D341Med (cell line): ENCODE measurements at regions not wholly inside any gene's neighbourhood (a gene's known extent, or its start where the extent isn't known, plus 50 kb on each side); places are given as distances from the start of the nearest gene placed in this dataset.

Source experiments
- DNase-seq: peaks from one replicate; pipeline ENCODE4 v3.0.0; 2012; ENCODE audit warnings: low spot score

DNA sequence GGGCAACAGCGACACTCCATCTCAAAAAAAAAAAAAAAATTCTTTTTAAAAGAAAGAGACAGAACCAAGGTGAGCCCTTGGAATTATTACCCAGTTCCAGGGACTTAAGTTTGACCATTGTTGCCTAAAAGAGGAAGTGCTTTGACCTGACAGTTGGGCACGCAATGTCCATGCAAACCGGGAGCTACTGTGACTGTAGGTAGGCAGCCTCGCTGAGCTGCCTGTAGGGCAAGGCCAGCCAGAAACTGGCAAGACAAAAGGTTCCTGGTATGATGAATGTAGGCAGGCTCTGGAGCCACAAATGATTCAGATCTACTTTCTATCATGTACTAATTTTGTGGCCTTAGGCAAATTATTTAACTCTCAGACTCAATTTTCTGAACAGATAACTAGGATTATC lies 334.8 kb upstream of the ZNF462 start:
- no peak for DNase-seq

DNA sequence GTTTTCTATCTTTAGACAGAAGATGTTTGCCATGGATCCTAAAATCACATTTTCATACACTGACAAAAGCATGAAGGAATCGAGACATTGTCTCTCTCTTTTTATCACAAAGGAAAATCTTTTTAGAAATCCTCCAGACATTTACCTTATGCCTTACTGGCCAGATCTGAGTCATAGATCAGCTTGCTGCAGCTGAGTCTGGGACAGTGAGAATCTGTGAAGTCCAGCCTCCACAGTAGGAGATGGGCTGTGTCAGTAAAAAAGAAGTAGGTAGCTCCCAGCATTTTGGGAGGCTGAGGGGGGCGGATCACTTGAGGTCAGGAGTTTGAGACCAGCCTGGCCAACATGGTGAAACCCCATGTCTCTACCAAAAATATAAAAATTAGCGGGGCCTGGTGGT lies 333.4 kb upstream of the ZNF462 start:
- DNase-seq, result no peak

DNA sequence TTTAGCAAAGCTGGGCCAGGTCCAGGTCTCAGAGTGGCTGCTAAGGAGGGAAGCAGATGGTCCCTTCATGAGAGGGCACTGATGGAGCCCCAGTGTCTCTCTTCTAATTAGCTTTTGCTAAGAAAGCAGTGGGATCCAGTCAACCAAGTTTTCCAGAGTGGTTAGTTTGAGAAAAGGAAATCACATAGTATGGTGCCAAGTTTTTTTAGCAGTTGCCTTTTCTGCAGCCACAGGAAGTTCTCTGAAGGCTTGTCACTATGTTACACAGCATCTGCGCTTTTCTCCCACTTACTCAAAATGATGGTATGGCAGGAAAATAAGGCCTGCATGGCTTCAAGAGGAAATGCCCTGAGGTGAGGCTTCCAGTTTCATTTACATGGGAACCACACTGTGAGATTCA lies 331.5 kb upstream of the ZNF462 start:
- DNase-seq, result no peak

DNA sequence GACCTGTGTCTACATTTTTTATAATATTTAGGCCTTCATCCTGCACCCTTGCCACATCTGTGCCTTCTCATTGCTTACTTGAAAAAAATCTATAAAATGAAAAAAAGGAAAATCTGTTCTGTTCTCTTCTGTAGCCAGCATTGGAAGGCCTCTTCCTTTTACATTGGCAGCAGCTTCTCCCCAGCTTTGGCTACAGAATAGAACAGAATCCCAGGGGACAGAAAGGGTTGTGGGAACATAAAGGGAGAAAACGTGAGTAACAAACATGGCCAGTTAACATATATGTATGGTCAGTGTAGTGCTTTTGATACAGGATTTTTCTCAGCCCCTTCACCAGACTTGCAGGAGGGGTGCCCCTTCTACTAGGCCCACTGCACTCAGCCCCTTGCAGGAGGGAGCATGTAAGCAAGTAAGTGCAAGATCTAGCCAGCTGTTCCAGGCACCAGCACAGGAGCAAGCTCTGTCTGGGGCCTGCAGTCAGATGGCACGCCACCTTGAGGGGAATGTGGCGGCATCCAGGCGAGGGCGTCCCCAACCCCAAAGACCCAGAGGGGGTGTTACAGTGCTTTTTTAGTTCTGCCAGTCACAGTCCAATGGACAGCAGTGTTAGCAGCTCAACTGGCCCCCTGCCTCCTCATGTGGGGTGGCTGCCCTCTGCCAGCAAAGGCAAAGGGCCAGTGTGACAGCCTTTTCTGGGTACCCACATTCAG lies 330.5 kb upstream of the ZNF462 start:
- DNase-seq, result no peak

DNA sequence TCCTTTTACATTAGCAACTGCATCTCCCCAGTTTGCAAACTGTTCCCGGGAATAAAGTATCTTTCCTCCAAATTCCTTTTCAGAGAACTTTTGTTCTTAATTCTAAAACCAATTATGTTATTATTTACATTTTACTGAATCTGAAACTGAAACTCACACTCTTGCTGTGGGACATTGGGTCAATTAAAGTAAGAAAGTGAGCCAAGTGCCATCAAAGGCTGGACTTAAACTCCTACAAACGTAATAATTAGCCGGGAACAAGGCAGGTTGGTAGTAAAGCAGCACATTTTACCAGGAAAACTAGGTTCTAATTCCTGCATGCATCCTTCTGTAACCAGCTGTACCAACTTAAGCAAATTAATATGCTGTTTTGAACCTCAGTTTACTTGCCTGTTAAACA lies 328.2 kb upstream of the ZNF462 start:
- DNase-seq, result no peak

DNA sequence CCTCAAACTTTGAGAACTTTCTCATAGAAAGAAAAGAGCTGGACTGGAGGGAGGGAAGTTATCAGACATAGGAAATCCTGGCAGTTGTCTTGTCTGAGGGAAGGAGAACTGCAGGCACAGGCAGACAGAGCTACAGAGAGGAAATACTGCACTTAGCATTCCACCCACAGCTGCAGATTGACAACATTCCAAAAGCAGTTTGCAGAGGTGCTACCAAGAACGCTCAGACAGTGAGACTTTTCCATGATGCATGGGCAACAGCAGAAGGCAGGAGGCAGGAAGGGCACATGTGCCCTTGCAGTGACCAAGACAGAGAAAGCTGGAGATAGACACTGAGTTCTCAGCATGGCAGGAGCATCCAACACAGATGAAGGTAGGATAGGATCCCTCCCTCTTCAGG lies 327.5 kb upstream of the ZNF462 start:
- no peak for DNase-seq

DNA sequence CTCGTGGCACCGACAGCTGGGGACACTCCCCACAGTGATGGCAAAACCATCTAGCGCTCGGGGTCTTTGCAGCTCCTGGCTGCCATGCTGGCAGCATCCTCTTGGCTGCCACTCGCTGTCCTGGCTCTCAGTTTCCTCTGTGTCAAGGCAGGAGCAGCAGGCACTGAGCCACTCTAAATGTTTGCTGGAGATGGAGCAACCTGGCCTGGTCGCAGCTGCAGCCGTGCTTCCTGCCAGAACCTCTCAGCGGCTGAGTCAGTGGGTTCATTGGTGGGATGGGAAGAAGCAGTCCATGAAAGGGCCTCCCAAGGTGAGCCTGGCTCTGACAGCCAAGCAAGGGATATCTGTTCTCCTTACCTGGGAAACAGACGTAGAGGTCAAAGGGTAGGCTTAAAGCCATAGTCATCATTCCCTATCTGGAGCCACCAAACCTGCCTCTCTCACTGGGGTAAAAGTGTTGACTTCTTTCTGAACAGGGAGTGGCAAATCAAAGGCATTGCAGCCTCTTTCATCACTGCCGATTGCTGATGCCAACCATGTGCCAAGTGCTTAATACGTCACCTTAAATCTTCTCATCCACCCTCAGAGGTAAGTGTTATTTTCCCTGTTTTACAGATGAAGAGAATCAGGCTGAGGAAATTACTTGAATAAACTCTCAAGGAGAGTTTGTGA lies 304.8 kb upstream of the ZNF462 start:
- DNase-seq, result no peak

DNA sequence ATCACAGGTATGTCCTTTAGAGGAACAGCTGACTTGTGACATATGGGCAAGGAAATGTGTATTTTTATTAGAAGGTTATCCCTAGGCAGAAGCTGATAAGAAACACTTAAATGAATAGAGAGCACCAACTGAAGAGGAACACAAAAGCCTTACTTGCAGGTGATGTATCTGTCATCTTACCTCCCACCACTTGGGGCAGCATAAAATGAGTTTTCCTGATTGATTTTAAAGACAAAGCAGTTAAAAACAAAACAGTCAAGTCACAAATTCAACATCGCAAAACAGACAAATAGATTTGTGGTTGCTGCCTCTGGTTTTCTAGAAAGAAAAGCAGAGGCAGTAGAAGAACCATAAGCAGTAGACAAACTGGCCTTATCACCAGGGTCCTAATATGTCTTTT lies 302.4 kb upstream of the ZNF462 start:
- no peak for DNase-seq

DNA sequence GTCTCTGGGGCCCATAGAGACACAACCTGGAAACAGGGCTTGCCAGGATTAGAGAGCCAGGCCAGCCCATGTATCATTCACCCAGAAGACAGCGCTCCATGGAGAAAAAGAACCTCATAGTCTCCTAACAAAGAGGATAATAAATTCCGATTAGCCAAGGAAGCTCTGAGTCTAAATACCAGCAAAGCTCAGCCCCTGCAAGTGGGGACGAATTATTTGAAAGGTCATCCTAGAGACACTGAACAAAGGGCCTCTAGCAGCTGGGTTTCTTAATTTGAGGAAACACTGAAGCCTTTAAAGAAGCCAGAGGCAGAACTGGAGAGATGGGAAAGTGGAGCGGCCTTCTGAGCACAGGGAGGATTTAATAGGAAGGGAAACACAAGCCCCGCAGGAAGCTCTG lies 287.1 kb upstream of the ZNF462 start:
- no peak for DNase-seq

DNA sequence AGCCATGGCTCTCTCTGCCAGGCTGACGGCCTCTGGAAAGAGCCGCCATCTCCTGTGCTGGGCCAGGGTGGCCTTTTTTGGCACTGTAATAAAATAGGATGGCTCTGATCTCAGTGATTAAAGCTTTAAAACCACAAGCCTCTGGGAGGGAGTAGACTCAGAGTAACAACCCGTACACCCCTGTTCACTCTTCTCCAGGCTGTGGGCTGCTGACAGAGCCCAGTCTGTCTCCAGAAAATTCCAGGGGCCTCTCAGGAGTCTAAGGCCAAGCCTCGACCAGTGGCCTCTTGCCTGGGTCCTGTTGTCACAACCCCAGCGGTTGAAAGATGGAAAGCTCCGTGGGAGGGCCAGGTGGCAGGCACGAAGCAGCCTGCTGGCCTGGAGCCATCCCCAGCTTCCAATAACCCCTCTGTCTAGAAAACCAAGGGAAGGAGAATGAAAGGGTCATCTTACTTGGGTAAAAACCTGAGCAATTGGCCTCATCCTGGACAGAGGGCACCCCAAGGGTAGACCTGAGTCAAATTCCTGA lies 286.7 kb upstream of the ZNF462 start:
- DNase-seq, result no peak

DNA sequence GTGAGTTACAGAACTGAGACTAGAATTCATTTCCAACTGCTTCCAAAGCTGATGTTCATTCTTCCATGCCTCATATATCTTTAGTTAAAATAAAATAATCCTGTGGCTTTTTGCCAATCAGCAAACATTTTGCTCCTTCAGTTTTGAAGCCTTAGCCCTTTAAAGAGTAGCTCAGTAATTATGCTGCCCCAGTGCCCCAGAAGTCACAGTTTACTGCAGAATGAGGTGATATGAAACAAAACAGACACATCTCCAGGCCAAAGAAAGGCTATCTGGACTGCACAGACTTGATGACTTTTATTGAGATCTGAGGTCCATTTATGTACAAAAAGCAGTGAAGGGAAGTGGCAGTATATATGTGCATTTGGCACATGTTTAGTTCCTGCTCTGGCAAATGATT lies 285.8 kb upstream of the ZNF462 start:
- no peak for DNase-seq

DNA sequence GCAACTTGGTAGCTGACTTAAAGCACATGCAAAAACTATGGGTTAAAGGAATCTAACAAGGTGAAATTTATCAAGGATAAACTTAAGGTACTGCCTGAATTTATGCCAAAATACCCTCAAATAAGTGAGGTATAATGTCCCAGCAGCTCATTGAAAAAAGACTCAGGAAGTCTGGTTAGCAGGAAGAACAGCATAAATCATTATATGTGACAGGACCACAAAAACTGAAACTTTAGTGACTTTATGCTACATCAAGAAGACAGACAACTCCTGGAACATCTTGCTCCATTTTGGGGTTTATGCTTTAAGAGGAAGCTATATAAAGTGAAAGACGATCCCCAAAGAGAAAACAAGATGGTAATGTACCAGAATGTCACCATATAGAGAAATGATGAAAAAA lies 282.4 kb upstream of the ZNF462 start:
- DNase-seq, result no peak

DNA sequence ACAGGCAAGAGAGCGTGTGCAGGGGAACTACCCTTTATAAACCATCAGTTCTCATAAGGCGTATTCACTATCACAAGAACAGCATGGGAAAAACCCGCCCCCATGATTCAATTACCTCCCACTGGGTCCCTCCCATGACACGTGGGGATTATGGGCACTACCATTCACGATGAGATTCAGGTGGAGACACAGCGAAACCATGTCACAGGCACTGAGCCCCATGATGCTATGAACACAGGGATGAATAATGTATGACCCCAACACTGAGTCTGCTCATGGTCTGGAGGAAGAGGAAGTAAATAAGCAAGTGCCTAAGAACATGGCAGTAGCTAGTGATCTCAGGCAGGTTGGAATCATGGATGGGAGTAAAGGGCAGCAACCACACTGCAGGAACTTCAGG lies 281.0 kb upstream of the ZNF462 start:
- no peak for DNase-seq

DNA sequence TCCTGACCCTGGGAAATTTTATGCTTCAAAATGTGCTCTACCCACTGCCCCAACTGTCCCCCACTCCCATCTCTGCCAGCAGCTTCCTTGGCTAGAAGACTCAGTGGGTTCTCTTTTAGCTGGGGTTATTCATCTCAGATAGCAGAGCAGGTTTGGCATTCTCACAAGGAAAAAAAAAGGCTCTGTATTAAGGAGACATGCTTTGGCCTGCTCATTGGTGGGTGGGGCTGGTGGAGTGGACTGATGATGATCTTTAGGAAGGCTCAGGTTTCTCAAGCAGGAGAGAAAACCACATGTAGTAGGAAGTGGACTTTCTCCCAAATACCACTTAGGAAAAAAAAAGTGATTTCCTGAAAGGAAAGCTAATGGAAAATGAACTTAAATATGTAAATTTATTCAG lies 279.2 kb upstream of the ZNF462 start:
- DNase-seq, result no peak

DNA sequence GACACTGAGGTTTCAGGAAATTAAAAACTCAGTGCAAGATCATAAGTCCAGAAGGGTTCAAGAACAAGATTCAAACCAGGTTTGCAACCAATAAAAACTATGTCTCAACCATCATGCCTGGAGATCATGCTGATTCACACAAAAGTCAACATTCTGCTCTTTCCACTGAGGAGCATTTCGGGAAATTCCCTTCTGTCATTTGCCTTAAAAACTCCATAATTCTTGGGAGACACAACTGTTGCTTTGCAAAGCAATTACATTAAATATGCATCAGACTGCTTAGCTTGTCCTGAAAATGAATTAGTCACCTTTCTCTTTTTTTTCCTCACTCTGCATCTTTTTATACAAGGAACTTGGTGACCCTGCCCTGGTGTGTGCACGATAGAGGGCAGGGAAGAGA lies 275.9 kb upstream of the ZNF462 start:
- no peak for DNase-seq

DNA sequence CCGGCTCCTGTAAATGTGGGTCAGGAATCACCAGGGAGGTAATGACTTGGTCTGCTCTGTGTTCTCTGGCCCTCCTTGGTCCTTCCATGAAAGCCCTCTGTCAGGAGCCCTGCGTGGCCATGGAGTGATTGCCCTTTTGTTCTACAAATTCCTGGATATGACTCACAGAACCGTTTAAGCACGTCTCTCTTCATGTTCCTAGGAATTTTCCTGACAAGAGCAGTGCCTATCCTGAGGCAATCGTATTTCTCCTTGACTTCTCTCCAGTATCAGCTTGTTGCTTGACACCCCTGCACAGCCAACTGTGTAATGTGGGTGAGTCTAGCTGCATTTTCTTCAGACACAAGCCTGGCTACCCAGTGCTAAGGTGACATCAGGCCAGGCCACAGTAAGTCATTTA lies 274.3 kb upstream of the ZNF462 start:
- no peak for DNase-seq

DNA sequence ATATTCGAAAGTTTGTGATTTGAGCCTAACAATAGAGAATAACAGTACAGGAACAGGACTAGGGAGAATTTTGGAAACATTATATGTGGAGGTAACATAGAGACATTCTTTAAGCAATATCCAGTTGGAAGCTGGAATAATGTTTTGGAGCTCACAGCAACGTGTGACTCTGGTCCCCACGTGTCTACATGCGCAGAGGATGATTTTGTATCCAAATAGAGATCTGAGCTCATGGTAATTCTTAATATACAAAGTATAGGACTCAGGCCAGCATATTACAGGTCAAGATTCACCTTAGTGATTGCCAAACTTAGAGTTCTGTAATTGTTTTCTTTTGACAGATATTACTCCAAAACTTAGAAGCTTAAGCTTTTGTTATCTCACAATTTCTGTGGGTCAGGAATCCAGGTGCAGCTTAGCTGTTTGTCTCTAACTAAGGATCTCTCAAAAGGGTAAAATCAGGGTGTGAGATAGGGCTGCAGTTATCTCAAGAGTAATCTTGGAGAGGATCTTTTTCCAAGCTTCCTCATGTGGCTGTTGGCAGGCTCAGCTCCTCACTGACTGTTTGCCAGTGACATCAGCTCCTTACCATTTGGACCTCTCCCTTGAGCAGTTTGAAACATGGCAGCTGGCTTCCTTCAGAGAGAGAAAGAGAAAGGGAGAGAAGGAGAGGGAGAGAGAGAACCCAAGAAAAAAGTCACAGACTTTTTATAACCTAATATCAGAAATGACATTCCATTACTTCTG lies 272.0 kb upstream of the ZNF462 start:
- DNase-seq, result no peak

DNA sequence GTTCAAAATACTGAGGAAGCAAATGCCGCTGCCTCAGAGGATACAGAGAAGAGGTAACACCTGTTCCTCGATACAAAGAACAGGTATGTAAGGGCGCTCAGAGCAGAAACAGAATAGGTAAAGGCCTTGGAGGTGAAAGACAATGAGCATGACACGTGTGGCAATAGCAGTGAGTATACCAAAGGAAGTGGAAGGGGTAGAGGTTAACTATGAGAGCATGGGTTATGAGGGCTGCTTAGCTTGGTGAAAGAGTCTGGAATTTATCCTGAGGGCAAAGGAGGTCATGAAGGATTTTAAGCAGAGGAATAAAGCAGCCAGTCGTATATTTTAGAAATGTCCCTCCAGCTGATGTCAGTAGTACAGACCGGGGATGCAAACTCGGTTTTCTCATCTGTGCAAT lies 269.8 kb upstream of the ZNF462 start:
- no peak for DNase-seq

DNA sequence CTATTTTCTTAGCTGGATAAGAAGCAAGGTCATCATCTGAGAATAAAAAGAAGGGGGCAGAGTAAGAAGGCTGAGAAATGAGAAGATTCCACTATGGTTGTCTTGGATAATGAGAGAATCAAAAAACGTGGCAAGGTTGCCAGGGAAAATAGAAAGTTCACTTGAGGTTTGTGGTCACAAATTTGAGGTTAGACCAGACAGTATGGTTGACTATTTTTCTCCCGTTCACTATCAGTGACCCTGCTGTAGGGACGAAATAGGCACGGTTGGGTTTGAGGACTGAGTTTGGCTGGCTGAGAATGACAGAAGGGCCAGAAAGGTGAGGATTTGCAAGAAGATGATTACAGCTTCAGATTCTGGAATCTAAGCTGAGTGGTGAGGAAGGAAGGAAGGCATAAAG lies 266.0 kb upstream of the ZNF462 start:
- no peak for DNase-seq

DNA sequence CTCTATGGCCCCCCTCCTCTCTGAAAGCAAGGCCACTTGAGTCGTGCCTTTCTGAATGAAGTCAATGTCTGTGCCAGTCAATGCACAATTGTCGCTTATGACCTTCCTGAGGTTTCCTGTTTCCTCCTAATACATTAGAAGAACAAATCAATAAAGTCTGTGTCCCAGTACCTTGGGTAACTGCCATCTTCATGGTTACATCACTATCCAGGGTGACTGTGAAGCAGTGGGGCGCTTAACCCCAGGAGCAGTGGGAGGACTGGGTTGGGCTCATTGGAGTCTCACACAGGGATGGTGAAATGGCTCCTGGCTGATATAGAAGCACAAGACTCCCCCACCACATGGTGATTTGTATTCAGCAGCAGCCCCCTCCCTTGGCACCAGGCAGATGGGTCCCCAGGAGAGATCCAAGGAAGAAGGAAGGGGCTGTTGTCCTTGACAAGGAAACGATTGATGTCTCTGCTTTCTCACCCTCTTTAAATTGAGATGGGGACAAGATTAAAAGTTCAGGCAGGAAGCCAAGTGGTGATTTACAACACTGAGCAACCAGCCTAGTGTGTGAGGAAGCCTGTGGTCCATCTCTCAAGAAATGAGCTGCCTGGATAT lies 261.9 kb upstream of the ZNF462 start:
- DNase-seq, result no peak

DNA sequence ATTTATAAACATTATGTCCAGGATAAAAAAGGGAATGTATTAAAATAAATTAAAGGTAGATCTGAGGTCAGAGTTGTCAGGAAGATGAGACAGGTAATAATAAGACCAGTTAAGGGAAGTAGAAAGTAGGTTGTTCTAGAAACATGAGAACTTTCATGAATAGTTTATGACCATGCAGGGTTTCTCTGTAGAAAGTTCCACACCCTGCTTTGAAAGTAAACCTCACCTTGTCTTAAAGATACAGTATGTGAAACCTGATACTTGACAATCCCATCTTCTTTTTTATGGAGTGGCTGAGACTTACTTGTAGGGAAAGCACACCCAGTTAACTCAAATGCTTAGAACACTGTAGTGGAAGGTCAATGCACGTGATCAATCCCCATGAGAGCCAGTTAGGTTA lies 260.6 kb upstream of the ZNF462 start:
- no peak for DNase-seq

DNA sequence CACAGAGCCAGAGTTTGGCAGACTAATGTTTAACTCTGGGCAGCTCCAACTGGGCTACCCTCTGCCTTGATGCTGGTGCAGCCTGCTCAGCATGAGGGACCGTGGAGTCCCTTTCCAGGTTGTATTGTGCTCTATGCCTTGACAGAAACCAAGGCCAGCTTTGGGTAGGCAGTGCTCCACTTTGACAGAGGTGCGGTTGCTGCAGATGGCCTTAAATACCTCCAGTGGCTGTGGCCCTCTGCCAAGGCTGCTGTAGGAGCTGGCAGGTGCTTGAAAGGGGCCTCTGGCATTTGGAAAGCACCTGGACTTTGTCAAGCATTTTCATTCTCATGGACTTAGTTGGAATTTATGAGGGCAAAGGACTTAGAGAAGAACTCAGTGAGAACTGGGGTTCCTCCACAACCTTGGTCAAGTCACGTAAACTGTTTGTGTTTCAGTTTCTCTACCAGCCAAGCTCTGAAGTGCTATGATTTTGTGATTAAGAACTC lies 249.7 kb upstream of the ZNF462 start:
- no peak for DNase-seq
